ENCODE measurements at regions not wholly inside any gene's neighbourhood (a gene's known extent, or its start where the extent isn't known, plus 50 kb on each side); places are given as distances from the start of the nearest gene placed in this dataset.

DNA sequence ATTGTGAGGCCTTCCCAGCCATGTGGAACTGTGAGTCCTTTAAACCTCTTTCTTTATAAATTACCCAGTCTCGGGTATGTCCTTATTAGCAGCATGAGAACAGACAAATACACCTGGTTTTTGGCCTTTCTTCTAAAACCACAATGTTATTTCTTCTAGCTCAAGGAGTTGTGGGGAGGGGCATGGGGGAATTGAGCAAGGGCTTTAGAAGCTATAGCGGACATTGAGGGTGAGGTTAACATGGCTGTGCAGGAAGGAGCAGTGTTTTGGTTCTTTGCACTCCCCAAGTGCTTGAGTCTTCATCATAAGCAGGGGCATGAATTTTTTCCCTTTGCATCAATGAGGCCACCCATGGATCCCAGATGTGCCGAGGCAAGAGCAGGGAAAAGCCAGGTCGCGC is 86.8 kb downstream of the SPRING1 start:
- Histone ChIP-seq H3K4me3 (replicated peaks in 1 of 4; ENCODE audit: control extremely low read depth in 1 of 4, insufficient read depth in 1 of 4, low read depth in 3 of 4, low read length in 4 of 4) (no peak overlapping the region), H4K20me1 (ENCODE audit: control insufficient read depth, extremely low read depth, insufficient read depth, low read length) (no peaks in the 10 kb centered on the region), H3K4me1 (ENCODE audit: control insufficient read depth, extremely low read depth, insufficient read depth, low read length) (no peaks in the 10 kb centered on the region), H3K27me3 (ENCODE audit: control insufficient read depth, insufficient read depth, low read length) (peaks cover 17% of the 10 kb centered on the region), H3K4me2 (ENCODE audit: extremely low read depth, insufficient read depth, low read length) (no peak overlapping the region), H3K27ac (ENCODE audit: insufficient read depth, low read length) (no peak overlapping the region), H3K9ac (ENCODE audit: insufficient read depth, low read length) (no peak overlapping the region), H2AFZ (ENCODE audit: low read length) (no peak overlapping the region), H3K36me3 (ENCODE audit: control insufficient read depth, insufficient read depth, low read length) (no peaks in the 10 kb centered on the region), H3K79me2 (ENCODE audit: control insufficient read depth, insufficient read depth, low read length) (no peaks in the 10 kb centered on the region), H3K9me3 (ENCODE audit: control insufficient read depth, insufficient read depth, low read depth, low read length) (no peaks in the 10 kb centered on the region)
- TF ChIP-seq, protein P1, sequence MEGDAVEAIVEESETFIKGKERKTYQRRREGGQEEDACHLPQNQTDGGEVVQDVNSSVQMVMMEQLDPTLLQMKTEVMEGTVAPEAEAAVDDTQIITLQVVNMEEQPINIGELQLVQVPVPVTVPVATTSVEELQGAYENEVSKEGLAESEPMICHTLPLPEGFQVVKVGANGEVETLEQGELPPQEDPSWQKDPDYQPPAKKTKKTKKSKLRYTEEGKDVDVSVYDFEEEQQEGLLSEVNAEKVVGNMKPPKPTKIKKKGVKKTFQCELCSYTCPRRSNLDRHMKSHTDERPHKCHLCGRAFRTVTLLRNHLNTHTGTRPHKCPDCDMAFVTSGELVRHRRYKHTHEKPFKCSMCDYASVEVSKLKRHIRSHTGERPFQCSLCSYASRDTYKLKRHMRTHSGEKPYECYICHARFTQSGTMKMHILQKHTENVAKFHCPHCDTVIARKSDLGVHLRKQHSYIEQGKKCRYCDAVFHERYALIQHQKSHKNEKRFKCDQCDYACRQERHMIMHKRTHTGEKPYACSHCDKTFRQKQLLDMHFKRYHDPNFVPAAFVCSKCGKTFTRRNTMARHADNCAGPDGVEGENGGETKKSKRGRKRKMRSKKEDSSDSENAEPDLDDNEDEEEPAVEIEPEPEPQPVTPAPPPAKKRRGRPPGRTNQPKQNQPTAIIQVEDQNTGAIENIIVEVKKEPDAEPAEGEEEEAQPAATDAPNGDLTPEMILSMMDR (conservative IDR thresholded peaks at IDR 0.05 in 1 of 2, IDR thresholded peaks at IDR 0.05 in 1 of 2; ENCODE audit: low read depth in 1 of 2, low read length in 2 of 2), result no peak
- no peak for TF ChIP-seq EZH2 (IDR thresholded peaks at IDR 0.05; ENCODE audit: low read length, missing control alignments)
- no peak for DNase-seq (ENCODE audit: low read depth in 2 of 2)

DNA sequence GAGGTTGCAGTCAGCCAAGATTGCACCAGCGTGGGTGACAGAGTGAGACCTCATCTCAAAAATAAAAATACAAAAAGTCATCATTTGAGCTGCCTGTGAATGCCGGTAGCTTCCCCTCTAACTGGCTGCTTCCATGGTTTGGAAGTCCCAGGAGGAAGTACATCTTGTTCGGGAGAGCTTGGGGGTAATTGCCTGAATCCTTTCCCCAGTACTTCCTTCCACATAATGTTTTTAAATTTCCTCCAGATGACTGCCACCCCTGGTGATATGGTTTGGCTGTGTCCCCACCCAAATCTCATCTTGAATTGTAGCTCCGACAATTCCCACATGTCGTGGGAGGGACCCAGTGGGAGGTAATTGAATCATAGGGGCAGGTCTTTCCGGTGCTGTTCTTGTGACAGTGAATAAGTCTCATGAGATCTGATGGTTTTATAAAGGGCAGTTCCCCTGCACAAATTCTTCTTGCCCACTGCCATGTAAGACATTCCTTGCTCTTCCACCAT is 87.2 kb downstream of the SPRING1 start:
- H3K4me2 ChIP-seq (ENCODE audit: extremely low read depth, insufficient read depth, low read length), result no peak overlapping the region
- H3K4me3 ChIP-seq (replicated peaks in 1 of 4; ENCODE audit: control extremely low read depth in 1 of 4, insufficient read depth in 1 of 4, low read depth in 3 of 4, low read length in 4 of 4), result no peak overlapping the region
- H4K20me1 ChIP-seq (ENCODE audit: control insufficient read depth, extremely low read depth, insufficient read depth, low read length), result no peaks in the 10 kb centered on the region
- H3K27me3 ChIP-seq (ENCODE audit: control insufficient read depth, insufficient read depth, low read length), result peaks cover 19% of the 10 kb centered on the region
- H3K9ac ChIP-seq (ENCODE audit: insufficient read depth, low read length), result no peak overlapping the region
- no peaks in the 10 kb centered on the region for H3K4me1 ChIP-seq (ENCODE audit: control insufficient read depth, extremely low read depth, insufficient read depth, low read length)
- H3K79me2 ChIP-seq (ENCODE audit: control insufficient read depth, insufficient read depth, low read length), result no peaks in the 10 kb centered on the region
- H3K27ac ChIP-seq (ENCODE audit: insufficient read depth, low read length), result no peak overlapping the region
- H3K36me3 ChIP-seq (ENCODE audit: control insufficient read depth, insufficient read depth, low read length), result no peaks in the 10 kb centered on the region
- TF ChIP-seq, protein P1 (conservative IDR thresholded peaks at IDR 0.05 in 1 of 2, IDR thresholded peaks at IDR 0.05 in 1 of 2; ENCODE audit: low read depth in 1 of 2, low read length in 2 of 2), result no peak
- TF ChIP-seq EZH2 (IDR thresholded peaks at IDR 0.05; ENCODE audit: low read length, missing control alignments), result no peak
- no peaks in the 10 kb centered on the region for H3K9me3 ChIP-seq (ENCODE audit: control insufficient read depth, insufficient read depth, low read depth, low read length)
- DNase-seq (ENCODE audit: low read depth in 2 of 2), result no peak
- H2AFZ ChIP-seq (ENCODE audit: low read length), result no peak overlapping the region

DNA sequence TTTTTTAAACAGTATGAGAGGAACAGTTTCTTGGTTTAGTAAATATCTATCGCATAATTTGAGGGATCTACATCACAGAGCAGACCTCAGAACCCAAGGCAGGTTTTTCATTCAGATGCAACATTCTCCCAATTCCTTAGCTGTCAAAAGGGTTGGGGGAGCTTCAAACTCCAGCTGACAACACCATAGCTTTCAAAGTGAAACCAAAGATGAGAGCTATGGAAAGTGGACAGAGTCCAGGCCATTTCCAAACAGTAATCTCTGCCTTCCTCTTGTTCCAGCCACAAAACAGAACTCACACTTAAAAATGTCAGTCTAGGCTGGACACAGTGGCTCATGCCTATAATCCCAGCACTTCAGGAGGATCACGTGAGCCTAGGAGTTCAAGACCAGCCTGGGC is 87.8 kb downstream of the SPRING1 start:
- no peaks in the 10 kb centered on the region for H3K9me3 ChIP-seq (ENCODE audit: control insufficient read depth, insufficient read depth, low read depth, low read length)
- H4K20me1 ChIP-seq (ENCODE audit: control insufficient read depth, extremely low read depth, insufficient read depth, low read length), result no peaks in the 10 kb centered on the region
- H3K4me1 ChIP-seq (ENCODE audit: control insufficient read depth, extremely low read depth, insufficient read depth, low read length), result no peaks in the 10 kb centered on the region
- H2AFZ ChIP-seq (ENCODE audit: low read length), result no peak overlapping the region
- H3K79me2 ChIP-seq (ENCODE audit: control insufficient read depth, insufficient read depth, low read length), result no peaks in the 10 kb centered on the region
- H3K36me3 ChIP-seq (ENCODE audit: control insufficient read depth, insufficient read depth, low read length), result no peaks in the 10 kb centered on the region
- TF ChIP-seq EZH2 (IDR thresholded peaks at IDR 0.05; ENCODE audit: low read length, missing control alignments), result no peak
- TF ChIP-seq, protein P1 (conservative IDR thresholded peaks at IDR 0.05 in 1 of 2, IDR thresholded peaks at IDR 0.05 in 1 of 2; ENCODE audit: low read depth in 1 of 2, low read length in 2 of 2), result no peak
- no peak for DNase-seq (ENCODE audit: low read depth in 2 of 2)
- no peak overlapping the region for H3K27ac ChIP-seq (ENCODE audit: insufficient read depth, low read length)
- no peak overlapping the region for H3K9ac ChIP-seq (ENCODE audit: insufficient read depth, low read length)
- H3K4me2 ChIP-seq (ENCODE audit: extremely low read depth, insufficient read depth, low read length), result peak overlapping the region; percentile 68
- peaks cover 17% of the 10 kb centered on the region for H3K27me3 ChIP-seq (ENCODE audit: control insufficient read depth, insufficient read depth, low read length)
- no peak overlapping the region for H3K4me3 ChIP-seq (replicated peaks in 1 of 4; ENCODE audit: control extremely low read depth in 1 of 4, insufficient read depth in 1 of 4, low read depth in 3 of 4, low read length in 4 of 4)

All from fibroblast of lung (primary cell).